Sciatic nerve (tissue), 2 donors: ENCODE measurements at regions not wholly inside any gene's neighbourhood (a gene's known extent, or its start where the extent isn't known, plus 50 kb on each side); places are given as distances from the start of the nearest gene placed in this dataset.

Experiments
- ATAC-seq: fragments of 200-7000 bp; cut with Tn5 transposase; one replicate; pipeline ENCODE4 v1.9.1; 2020; ENCODE audit warnings: mild to moderate bottlenecking, moderate library complexity
- DNase-seq: peaks from one replicate; pipeline ENCODE4 v3.0.0-alpha.2; 2020; ENCODE audit warnings: low spot score
- intact Hi-C: fragments of 100-400 bp; cut with DNase I; formaldehyde crosslinking; loops from one replicate; pipeline ENCODE4 v1.14.2; 2022
- donor health status: DM: no; HTN: no; CAD: no.
- donor health status: DM: no; HTN: no; CAD: no.

GRCh38 chr14:49993565-49993964 lies 100.7 kb downstream of the ARF6 start:
- ATAC-seq = no peak
- intact Hi-C loops = no loop called here
- no peak for DNase-seq

- DNase-seq (no peak), ATAC-seq (no peak)
- intact Hi-C loops = no loop called here
These were observed 102.2 kb downstream of the ARF6 start for GRCh38 chr14:49994951-49995561.

GRCh38 chr14:49997991-49998390 lies 105.1 kb downstream of the ARF6 start:
- ATAC-seq (no peak), DNase-seq (no peak)
- intact Hi-C loops = no loop called here

GRCh38 chr14:49999146-49999761 lies 106.4 kb downstream of the ARF6 start:
- peak; percentile 68 for ATAC-seq
- intact Hi-C loops = no loop called here
- peak; percentile 83 for DNase-seq

GRCh38 chr14:49999826-50000379 lies 107.0 kb downstream of the ARF6 start:
- DNase-seq (no peak), ATAC-seq (no peak)
- intact Hi-C loops = loop anchor here (10.0 kb wide), 1 partner anchor 105 kb away; the partner anchor contains the start of gene ARF6

GRCh38 chr14:50000380-50001150 lies 107.7 kb downstream of the ARF6 start:
- peak; percentile 73 for ATAC-seq
- intact Hi-C loops = loop anchor here (10.0 kb wide), 1 partner anchor 106 kb away; the partner anchor contains the start of gene ARF6
- DNase-seq = peak; percentile 71

GRCh38 chr14:50001151-50001998 lies 108.5 kb downstream of the ARF6 start:
- intact Hi-C loops = loop anchor here (10.0 kb wide), 1 partner anchor 107 kb away; the partner anchor contains the start of gene ARF6
- no peak for DNase-seq
- ATAC-seq = peak; percentile 71

- ATAC-seq = no peak
- intact Hi-C loops = loop anchor here (10.0 kb wide), 1 partner anchor 107 kb away; the partner anchor contains the start of gene ARF6
- no peak for DNase-seq
These were observed 109.4 kb downstream of the ARF6 start for GRCh38 chr14:50001999-50002925.

- DNase-seq (no peak), ATAC-seq (no peak)
- intact Hi-C loops = loop anchor here (10.0 kb wide), 1 partner anchor 108 kb away; the partner anchor contains the start of gene ARF6
These were observed 110.0 kb downstream of the ARF6 start for GRCh38 chr14:50002926-50003212.

GRCh38 chr14:50003213-50004021 lies 110.5 kb downstream of the ARF6 start:
- DNase-seq = peak; percentile 87
- ATAC-seq = peak; percentile 51
- intact Hi-C loops = loop anchor here (10.0 kb wide), 1 partner anchor 109 kb away; the partner anchor contains the start of gene ARF6

GRCh38 chr14:50006141-50006540 lies 110.2 kb downstream of the VCPKMT start:
- ATAC-seq (no peak), DNase-seq (no peak)
- intact Hi-C loops = loop anchor here (10.0 kb wide), 1 partner anchor 111 kb away; the partner anchor contains the start of gene ARF6

GRCh38 chr14:50007123-50007903 lies 109.1 kb downstream of the VCPKMT start:
- intact Hi-C loops = loop anchor here (10.0 kb wide), 1 partner anchor 113 kb away; the partner anchor contains the start of gene ARF6
- DNase-seq (no peak), ATAC-seq (no peak)

GRCh38 chr14:50008562-50008961 lies 107.8 kb downstream of the VCPKMT start:
- intact Hi-C loops = loop anchor here (10.0 kb wide), 1 partner anchor 114 kb away; the partner anchor contains the start of gene ARF6
- DNase-seq = no peak
- ATAC-seq = no peak

- ATAC-seq = no peak
- no peak for DNase-seq
- intact Hi-C loops = loop anchor here (10.0 kb wide), 1 partner anchor 114 kb away; the partner anchor contains the start of gene ARF6
These were observed 107.4 kb downstream of the VCPKMT start for GRCh38 chr14:50008974-50009373.

GRCh38 chr14:50010752-50011151 lies 105.6 kb downstream of the VCPKMT start:
- ATAC-seq (peak; percentile 47), DNase-seq (no peak)
- intact Hi-C loops = no loop called here

- intact Hi-C loops = no loop called here
- no peak for DNase-seq
- ATAC-seq = peak; percentile 72
These were observed 105.1 kb downstream of the VCPKMT start for GRCh38 chr14:50011242-50011641.
